Loucy (cell line): ENCODE measurements at regions not wholly inside any gene's neighbourhood (a gene's known extent, or its start where the extent isn't known, plus 50 kb on each side); places are given as distances from the start of the nearest gene placed in this dataset.

Experiments used
- H2AFZ ChIP-seq: fragments of 200-600 bp; sonication (generic); 2 replicates; pipeline ENCODE4 v1.6.0; 2016; ENCODE audit warnings: antibody characterized with exemption, mild to moderate bottlenecking, low read length, moderate library complexity
- H3F3A ChIP-seq: fragments of 200-600 bp; 2 replicates; pipeline ENCODE4 v1.6.0; 2016; ENCODE audit warnings: antibody characterized with exemption, low read depth, mild to moderate bottlenecking
- H3K27me3 ChIP-seq: fragments of 200-600 bp; sonication (generic); 2 replicates; pipeline ENCODE4 v1.6.1; 2014; ENCODE audit warnings: low read length, mild to moderate bottlenecking; ENCODE audit not compliant: insufficient read depth, poor library complexity, severe bottlenecking
- H3K36me3 ChIP-seq: fragments of 200-600 bp; sonication (generic); 2 replicates; pipeline ENCODE4 v1.6.1; 2016; ENCODE audit warnings: low read length; ENCODE audit not compliant: insufficient read depth
- H3K4me1 ChIP-seq: fragments of 200-600 bp; sonication (generic); 2 replicates; pipeline ENCODE4 v1.5.1; 2014; ENCODE audit warnings: low read length, mild to moderate bottlenecking; ENCODE audit not compliant: insufficient read depth, poor library complexity, severe bottlenecking
- H3K4me2 ChIP-seq: fragments of 200-600 bp; sonication (generic); 2 replicates; pipeline ENCODE4 v1.6.0; 2014; ENCODE audit warnings: antibody characterized with exemption, low read length, low read depth, mild to moderate bottlenecking; ENCODE audit not compliant: poor library complexity, severe bottlenecking
- H3K4me3 ChIP-seq: fragments of 200-600 bp; sonication (generic); 2 replicates; pipeline ENCODE4 v1.5.1; 2014; ENCODE audit warnings: low read length, mild to moderate bottlenecking, mixed read lengths; ENCODE audit not compliant: poor library complexity, severe bottlenecking
- H3K79me2 ChIP-seq: fragments of 200-600 bp; sonication (generic); 2 replicates; pipeline ENCODE4 v1.6.1; 2014; ENCODE audit warnings: low read length; ENCODE audit not compliant: insufficient read depth
- H3K9ac ChIP-seq: fragments of 200-600 bp; sonication (generic); 2 replicates; pipeline ENCODE4 v1.6.0; 2014; ENCODE audit warnings: mild to moderate bottlenecking, low read depth, low read length, moderate library complexity; ENCODE audit not compliant: poor library complexity, severe bottlenecking
- H3K9me2 ChIP-seq: fragments of 200-600 bp; sonication (generic); replicated peaks from 2 replicates; pipeline ENCODE4 v1.6.1; 2016; ENCODE audit warnings: low read depth, low read length, mixed read lengths
- H3K9me3 ChIP-seq: fragments of 200-600 bp; sonication (generic); 2 replicates; pipeline ENCODE4 v1.6.1; 2014; ENCODE audit warnings: mild to moderate bottlenecking, antibody characterized with exemption, low read length, low read depth; ENCODE audit not compliant: insufficient read depth
- H4K20me1 ChIP-seq: fragments of 200-600 bp; sonication (generic); 2 replicates; pipeline ENCODE4 v1.6.0; 2014; ENCODE audit warnings: antibody characterized with exemption, low read length, mild to moderate bottlenecking; ENCODE audit not compliant: insufficient read depth, poor library complexity, severe bottlenecking
- EZH2phosphoT487 ChIP-seq: fragments of 200-600 bp; IDR thresholded peaks from 2 replicates; pipeline ENCODE4 v1.6.1; 2018; ENCODE audit warnings: antibody characterized with exemption, mild to moderate bottlenecking, moderate library complexity, borderline replicate concordance
- TF ChIP-seq, protein P1 (sequence below): fragments of 200-600 bp; sonication (generic); conservative IDR thresholded peaks from 2 replicates; pipeline ENCODE4 v1.5.1; 2014; ENCODE audit warnings: mild to moderate bottlenecking, antibody characterized with exemption, low read length

- H3K4me2 ChIP-seq: no peak overlapping the region
- H3K27me3 ChIP-seq: no peaks in the 10 kb centered on the region
- H3K9me3 ChIP-seq: no peaks in the 10 kb centered on the region
- TF ChIP-seq, protein P1, sequence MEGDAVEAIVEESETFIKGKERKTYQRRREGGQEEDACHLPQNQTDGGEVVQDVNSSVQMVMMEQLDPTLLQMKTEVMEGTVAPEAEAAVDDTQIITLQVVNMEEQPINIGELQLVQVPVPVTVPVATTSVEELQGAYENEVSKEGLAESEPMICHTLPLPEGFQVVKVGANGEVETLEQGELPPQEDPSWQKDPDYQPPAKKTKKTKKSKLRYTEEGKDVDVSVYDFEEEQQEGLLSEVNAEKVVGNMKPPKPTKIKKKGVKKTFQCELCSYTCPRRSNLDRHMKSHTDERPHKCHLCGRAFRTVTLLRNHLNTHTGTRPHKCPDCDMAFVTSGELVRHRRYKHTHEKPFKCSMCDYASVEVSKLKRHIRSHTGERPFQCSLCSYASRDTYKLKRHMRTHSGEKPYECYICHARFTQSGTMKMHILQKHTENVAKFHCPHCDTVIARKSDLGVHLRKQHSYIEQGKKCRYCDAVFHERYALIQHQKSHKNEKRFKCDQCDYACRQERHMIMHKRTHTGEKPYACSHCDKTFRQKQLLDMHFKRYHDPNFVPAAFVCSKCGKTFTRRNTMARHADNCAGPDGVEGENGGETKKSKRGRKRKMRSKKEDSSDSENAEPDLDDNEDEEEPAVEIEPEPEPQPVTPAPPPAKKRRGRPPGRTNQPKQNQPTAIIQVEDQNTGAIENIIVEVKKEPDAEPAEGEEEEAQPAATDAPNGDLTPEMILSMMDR: no peak
- TF ChIP-seq EZH2phosphoT487: no peak
- no peak overlapping the region for H3K4me3 ChIP-seq
- no peak overlapping the region for H3K9ac ChIP-seq
- H2AFZ ChIP-seq: no peak overlapping the region
- H3F3A ChIP-seq: no peaks in the 10 kb centered on the region
- H3K79me2 ChIP-seq: no peaks in the 10 kb centered on the region
- H3K36me3 ChIP-seq: no peaks in the 10 kb centered on the region
- H4K20me1 ChIP-seq: no peaks in the 10 kb centered on the region
- no peaks in the 10 kb centered on the region for H3K4me1 ChIP-seq
- no peaks in the 10 kb centered on the region for H3K9me2 ChIP-seq
Measured at GRCh38 chrX:79623098-79623762, 256.1 kb upstream of the ITM2A start.

DNA sequence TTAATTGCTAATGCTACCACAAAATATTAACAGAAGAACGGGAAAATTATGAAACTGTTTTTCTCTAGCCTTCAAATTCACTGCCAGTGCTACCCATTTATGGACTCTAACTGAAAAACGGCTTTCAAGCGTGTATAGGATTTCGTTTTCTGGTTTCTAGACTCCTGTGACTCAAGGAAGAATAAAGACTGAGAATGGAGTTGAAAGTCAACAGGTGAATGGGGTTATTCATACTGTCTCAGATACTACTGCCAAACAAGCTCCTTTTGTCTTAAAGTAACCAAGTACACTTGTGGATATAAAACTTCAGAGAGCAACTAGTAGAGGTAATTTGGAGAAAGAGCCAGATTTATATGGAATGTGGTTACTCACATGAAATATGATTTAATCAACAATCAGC is 251.1 kb upstream of the ITM2A start:
- Histone ChIP-seq H3K9me3 (no peaks in the 10 kb centered on the region), H3K27me3 (no peaks in the 10 kb centered on the region), H3F3A (no peaks in the 10 kb centered on the region), H2AFZ (no peak overlapping the region), H3K4me3 (no peak overlapping the region), H3K4me1 (no peaks in the 10 kb centered on the region), H3K36me3 (no peaks in the 10 kb centered on the region), H3K79me2 (no peaks in the 10 kb centered on the region), H4K20me1 (no peaks in the 10 kb centered on the region), H3K9ac (no peak overlapping the region), H3K9me2 (no peaks in the 10 kb centered on the region), H3K4me2 (no peak overlapping the region)
- TF ChIP-seq EZH2phosphoT487: no peak
- TF ChIP-seq, protein P1: no peak

DNA sequence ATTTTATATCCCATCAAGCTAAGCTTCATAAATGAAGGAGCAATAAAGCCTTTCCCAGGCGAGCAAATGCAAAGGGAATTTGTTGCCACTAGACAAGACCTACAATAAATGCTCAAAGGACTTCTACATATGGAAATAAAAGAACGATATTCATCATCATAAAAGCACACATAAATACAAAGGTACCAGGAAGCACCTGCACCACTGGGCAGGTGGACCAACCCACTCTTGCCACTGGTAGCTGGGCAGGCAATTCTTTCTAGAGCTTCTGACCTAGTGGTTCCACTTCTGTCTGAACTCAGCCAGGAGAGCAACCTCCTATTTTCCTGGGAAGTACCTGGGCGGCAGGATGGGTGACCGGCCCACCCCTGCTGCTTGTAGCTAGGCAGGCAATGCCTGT is 237.2 kb upstream of the ITM2A start:
- no peak overlapping the region for H3K4me2 ChIP-seq
- H3K4me1 ChIP-seq: no peaks in the 10 kb centered on the region
- H3K79me2 ChIP-seq: no peaks in the 10 kb centered on the region
- no peaks in the 10 kb centered on the region for H3K27me3 ChIP-seq
- no peaks in the 10 kb centered on the region for H3K9me2 ChIP-seq
- H3K36me3 ChIP-seq: no peaks in the 10 kb centered on the region
- no peak overlapping the region for H3K4me3 ChIP-seq
- no peaks in the 10 kb centered on the region for H3F3A ChIP-seq
- no peak overlapping the region for H2AFZ ChIP-seq
- H3K9ac ChIP-seq: no peak overlapping the region
- H4K20me1 ChIP-seq: no peaks in the 10 kb centered on the region
- TF ChIP-seq, protein P1: no peak
- no peaks in the 10 kb centered on the region for H3K9me3 ChIP-seq
